ENCODE measurements at regions not wholly inside any gene's neighbourhood (a gene's known extent, or its start where the extent isn't known, plus 50 kb on each side); places are given as distances from the start of the nearest gene placed in this dataset.
"Not testable (repeated sequence)": the region's sequence is repeated elsewhere in the genome, so short reads cannot be mapped to it uniquely, and the experiment has no call there.

DNA sequence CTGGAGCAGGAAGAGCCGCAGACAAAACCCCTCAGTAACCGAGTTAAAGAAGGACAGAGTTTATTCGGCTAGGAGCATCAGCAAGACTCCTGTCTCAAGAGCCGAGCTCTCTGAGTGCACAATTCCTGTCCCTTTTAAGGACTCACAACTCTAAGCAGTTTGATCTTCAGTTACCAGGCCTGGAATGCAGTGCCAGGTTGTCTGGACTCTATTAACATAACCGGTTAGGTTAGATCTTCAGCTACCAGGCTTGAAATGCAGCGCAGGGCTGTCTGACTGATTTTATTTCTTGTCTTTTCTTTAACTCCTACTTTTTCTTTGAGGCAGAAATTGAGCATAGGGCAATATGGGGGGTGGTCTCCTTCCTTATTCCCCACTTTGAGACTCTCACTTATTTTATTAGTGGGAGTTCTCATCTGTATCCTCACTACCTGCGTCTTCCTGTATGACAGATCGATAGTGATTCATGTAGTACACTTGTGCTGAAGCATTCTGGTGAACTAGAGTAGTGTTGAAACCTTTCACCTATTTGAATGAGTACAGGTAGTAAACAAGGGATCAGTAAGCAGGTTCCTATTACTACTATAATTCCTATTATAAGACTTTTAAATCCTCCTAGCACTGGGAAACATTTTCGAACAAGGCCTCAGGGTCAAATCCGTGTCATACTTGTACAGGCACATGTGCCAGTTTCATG, 325.0 kb downstream of the CGGBP1 start:
- TF ChIP-seq JUND (IDR thresholded peaks at IDR 0.05; ENCODE audit: low read depth): no peak
- in situ Hi-C loops (cut with HindIII; ENCODE audit: low pct_unique_long_range_greater_than_20kb, low sequenced_read_pairs): no loop called here
- DNase-seq (ENCODE audit: low read depth in 1 of 2, low spot score in 1 of 2): peak; percentile 6 to 90

GRCh38 chr3:87732294-87732693, 326.5 kb downstream of the CGGBP1 start:
- no peak for DNase-seq (ENCODE audit: low read depth in 1 of 2, low spot score in 1 of 2)
- no peak for TF ChIP-seq JUND (IDR thresholded peaks at IDR 0.05; ENCODE audit: low read depth)
- in situ Hi-C loops (cut with HindIII; ENCODE audit: low pct_unique_long_range_greater_than_20kb, low sequenced_read_pairs): no loop called here

DNA sequence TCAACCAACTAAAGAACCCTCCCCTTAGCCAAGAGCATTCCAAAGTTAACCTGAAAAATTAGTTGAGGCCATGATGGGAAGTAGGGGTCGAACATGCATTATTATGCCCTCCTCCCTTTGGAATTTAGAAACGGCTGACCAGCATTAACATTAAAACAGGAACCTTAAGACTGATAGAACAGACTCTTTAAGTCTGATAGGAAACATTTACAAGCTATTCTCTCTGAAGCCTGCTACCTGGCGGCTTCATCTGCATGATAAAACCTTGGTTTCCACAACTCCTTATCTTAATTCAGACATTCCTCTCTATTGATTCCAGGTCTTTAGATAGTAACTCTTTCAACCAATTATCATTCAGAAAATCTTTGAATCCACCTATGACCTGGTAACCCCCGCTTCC, 331.0 kb downstream of the CGGBP1 start:
- in situ Hi-C loops (cut with HindIII; ENCODE audit: low pct_unique_long_range_greater_than_20kb, low sequenced_read_pairs): no loop called here
- DNase-seq (ENCODE audit: low read depth in 1 of 2, low spot score in 1 of 2): no peak
- TF ChIP-seq JUND (IDR thresholded peaks at IDR 0.05; ENCODE audit: low read depth): no peak

GRCh38 chr3:87719060-87719459, 339.7 kb downstream of the CGGBP1 start:
- no peak for TF ChIP-seq JUND (IDR thresholded peaks at IDR 0.05; ENCODE audit: low read depth)
- DNase-seq (ENCODE audit: low read depth in 1 of 2, low spot score in 1 of 2): no peak
- in situ Hi-C loops (cut with HindIII; ENCODE audit: low pct_unique_long_range_greater_than_20kb, low sequenced_read_pairs): no loop called here

DNA sequence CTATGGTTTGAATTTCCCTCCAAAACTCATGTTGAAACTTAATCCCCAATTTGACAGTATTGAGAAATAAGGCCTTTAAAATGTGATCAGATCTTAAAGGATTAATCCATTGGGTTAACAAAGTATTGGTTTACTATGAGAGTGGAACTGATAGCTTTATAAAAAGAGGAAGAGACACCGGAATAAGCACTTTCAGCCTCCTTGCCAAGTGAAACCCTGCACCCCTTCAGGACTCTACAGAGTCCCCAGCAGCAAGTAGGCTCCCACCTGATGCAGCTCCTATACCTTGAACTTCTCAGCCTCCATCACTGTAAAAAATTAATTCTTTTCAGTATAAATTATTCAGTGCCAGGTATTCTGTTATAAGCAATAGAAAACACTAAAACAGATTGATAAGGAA, 348.3 kb downstream of the CGGBP1 start:
- no peak for DNase-seq (ENCODE audit: low read depth in 1 of 2, low spot score in 1 of 2)
- no peak for TF ChIP-seq JUND (IDR thresholded peaks at IDR 0.05; ENCODE audit: low read depth)
- in situ Hi-C loops (cut with HindIII; ENCODE audit: low pct_unique_long_range_greater_than_20kb, low sequenced_read_pairs): no loop called here

GRCh38 chr3:87710028-87710427, 348.8 kb downstream of the CGGBP1 start:
- no peak for TF ChIP-seq JUND (IDR thresholded peaks at IDR 0.05; ENCODE audit: low read depth)
- DNase-seq (ENCODE audit: low read depth in 1 of 2, low spot score in 1 of 2): no peak
- in situ Hi-C loops (cut with HindIII; ENCODE audit: low pct_unique_long_range_greater_than_20kb, low sequenced_read_pairs): no loop called here

- in situ Hi-C loops (cut with HindIII; ENCODE audit: low pct_unique_long_range_greater_than_20kb, low sequenced_read_pairs): no loop called here
- no peak for TF ChIP-seq JUND (IDR thresholded peaks at IDR 0.05; ENCODE audit: low read depth)
- no peak for DNase-seq (ENCODE audit: low read depth in 1 of 2, low spot score in 1 of 2)
Measured at GRCh38 chr3:87706176-87706575, 352.6 kb downstream of the CGGBP1 start.

DNA sequence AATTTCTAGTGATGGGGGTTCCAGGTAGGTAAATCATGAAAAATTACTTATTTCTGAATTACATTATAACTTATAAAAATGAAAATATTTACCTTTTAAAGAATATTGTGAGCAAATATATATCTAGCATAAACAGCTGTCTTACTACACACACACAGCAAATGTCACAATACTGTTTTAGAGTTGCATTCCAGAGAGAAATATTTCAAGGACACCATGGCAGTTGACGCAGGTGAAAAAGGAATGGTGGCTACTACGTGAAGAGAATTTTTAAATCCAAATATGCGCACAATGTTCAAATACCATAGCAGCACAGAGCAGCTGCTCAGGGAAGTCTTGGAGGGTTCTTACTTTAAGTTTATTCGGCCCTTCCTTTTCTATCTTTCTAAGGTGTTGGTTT, 356.2 kb downstream of the CGGBP1 start:
- DNase-seq (ENCODE audit: low read depth in 1 of 2, low spot score in 1 of 2): no peak
- in situ Hi-C loops (cut with HindIII; ENCODE audit: low pct_unique_long_range_greater_than_20kb, low sequenced_read_pairs): no loop called here
- TF ChIP-seq JUND (IDR thresholded peaks at IDR 0.05; ENCODE audit: low read depth): no peak

- peak in 1 of 2 experiments; percentile 3 for DNase-seq (ENCODE audit: low read depth in 1 of 2, low spot score in 1 of 2)
- in situ Hi-C loops (cut with HindIII; ENCODE audit: low pct_unique_long_range_greater_than_20kb, low sequenced_read_pairs): no loop called here
- TF ChIP-seq JUND (IDR thresholded peaks at IDR 0.05; ENCODE audit: low read depth): no peak
Measured at GRCh38 chr3:87696124-87697013, 362.4 kb downstream of the CGGBP1 start.

DNA sequence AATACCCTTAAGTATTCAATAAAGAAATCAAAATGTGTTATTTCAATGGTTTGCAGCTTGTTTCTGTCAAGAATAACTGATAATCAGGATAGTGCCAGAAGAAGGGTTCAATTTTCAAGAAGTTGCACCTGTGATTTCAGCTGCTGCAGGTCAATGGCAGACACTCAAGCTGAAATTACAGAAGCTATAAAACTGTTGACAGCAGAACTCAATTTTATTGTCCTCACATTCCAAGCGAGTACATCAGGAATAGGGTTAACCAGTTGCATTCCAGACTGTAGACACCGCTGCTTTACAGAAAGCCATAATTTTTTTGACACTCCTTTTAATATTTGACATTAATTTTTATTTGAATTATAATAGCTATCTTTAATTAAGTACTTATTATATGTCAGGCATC, 364.1 kb downstream of the CGGBP1 start:
- in situ Hi-C loops (cut with HindIII; ENCODE audit: low pct_unique_long_range_greater_than_20kb, low sequenced_read_pairs): no loop called here
- TF ChIP-seq JUND (IDR thresholded peaks at IDR 0.05; ENCODE audit: low read depth): no peak
- DNase-seq (ENCODE audit: low read depth in 1 of 2, low spot score in 1 of 2): peak in 1 of 2 experiments; percentile 6

DNA sequence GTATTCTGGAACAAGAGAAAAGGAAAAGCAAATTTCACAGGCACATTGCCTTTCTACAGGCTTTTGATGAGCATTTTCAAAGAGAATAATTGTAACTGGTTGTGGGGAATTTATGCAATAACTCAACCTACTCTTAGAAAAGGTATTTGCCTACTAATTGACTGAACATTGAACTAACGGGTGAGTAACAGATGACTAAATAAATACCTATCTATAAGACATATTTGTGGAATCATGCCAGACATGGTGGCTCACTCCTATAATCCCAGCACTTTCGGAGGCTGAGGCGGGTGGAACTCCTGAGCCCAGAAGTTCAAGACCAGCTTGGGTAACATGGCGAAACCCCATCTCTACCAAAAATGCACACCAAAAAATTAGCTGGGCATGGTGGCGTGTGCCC, 367.7 kb downstream of the CGGBP1 start:
- DNase-seq (ENCODE audit: low read depth in 1 of 2, low spot score in 1 of 2): no peak
- in situ Hi-C loops (cut with HindIII; ENCODE audit: low pct_unique_long_range_greater_than_20kb, low sequenced_read_pairs): no loop called here
- TF ChIP-seq JUND (IDR thresholded peaks at IDR 0.05; ENCODE audit: low read depth): no peak

- in situ Hi-C loops (cut with HindIII; ENCODE audit: low pct_unique_long_range_greater_than_20kb, low sequenced_read_pairs); DNase-seq (ENCODE audit: low read depth in 1 of 2, low spot score in 1 of 2): not testable (repeated sequence)
Measured at GRCh38 chr3:87678984-87679660, 379.7 kb downstream of the CGGBP1 start.

All from T47D (cell line).